ENCODE measurements at regions not wholly inside any gene's neighbourhood (a gene's known extent, or its start where the extent isn't known, plus 50 kb on each side); places are given as distances from the start of the nearest gene placed in this dataset.

DNA sequence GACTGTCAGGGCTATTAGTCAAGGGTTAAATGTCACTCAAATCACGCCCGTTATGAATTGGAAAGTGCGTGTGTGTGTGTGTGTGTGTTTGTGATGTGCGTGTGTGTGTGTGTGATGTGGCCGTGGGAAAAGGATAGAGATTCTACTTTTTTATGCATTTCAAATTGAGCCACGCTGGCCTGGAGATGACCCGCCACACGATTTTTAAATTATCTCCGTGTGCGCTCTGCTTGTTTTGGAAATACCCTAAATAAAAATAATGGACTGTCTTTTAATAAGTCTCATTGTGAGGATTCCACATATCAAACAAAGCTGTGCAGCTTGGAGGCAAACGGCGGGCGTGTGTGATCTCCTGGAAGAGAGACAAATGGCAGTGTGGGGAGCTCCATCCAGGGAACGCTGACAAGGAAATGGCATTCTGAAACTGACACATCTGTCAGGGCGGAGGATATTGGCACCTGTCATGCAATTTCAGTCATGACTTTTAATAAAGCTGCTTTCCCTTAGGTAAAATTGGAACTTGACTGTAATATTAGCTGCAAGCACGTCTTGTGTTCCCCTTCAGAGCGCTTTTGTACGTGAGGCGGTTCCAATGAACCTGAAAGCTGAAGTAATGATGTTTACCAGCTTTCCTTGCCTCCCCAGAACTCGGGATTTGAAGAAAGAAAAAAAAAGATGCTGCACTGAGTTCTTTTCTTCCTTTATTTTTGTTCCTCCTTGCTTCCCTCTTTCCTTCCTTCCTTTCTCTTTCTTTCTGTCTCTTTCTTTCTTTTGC, 381.8 kb upstream of the SMIM21 start:
- no peak for ATAC-seq
- H3K27ac ChIP-seq = no peak overlapping the region

DNA sequence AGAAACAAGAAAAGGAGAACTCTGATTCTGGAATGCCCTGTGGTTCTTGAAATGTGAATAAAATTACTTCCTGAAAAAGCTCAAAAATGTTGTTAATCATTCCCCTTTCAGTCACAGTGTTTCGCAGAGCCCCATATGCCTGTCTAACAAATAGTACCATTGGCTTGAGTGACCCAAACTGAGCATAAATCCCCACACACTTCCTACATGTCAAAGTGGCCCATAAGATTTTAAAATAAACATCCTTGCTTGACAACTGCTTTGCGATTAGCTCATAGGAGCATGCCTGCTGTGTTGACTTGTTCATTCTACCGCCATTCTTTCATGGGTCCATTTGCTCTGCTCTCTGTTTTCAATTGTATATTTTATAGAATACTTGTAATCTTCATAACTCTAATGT, 377.8 kb upstream of the SMIM21 start:
- Histone ChIP-seq H3K4me1 (no peaks in the 10 kb centered on the region), H3K36me3 (no peaks in the 10 kb centered on the region), H3K27ac (no peak overlapping the region), H3K27me3 (no peaks in the 10 kb centered on the region), H3K9me3 (no peaks in the 10 kb centered on the region), H3K4me3 (no peak overlapping the region)
- WGBS, 2 donors (ENCODE audit: low coverage in 1 of 2) = 59 to 76% methylated on average over 3 of the region's 3 CpGs
- TF ChIP-seq POLR2A (IDR thresholded peaks at IDR 0.05) = no peak
- TF ChIP-seq POLR2AphosphoS5 (IDR thresholded peaks at IDR 0.05) = no peak
- TF ChIP-seq, protein P1, sequence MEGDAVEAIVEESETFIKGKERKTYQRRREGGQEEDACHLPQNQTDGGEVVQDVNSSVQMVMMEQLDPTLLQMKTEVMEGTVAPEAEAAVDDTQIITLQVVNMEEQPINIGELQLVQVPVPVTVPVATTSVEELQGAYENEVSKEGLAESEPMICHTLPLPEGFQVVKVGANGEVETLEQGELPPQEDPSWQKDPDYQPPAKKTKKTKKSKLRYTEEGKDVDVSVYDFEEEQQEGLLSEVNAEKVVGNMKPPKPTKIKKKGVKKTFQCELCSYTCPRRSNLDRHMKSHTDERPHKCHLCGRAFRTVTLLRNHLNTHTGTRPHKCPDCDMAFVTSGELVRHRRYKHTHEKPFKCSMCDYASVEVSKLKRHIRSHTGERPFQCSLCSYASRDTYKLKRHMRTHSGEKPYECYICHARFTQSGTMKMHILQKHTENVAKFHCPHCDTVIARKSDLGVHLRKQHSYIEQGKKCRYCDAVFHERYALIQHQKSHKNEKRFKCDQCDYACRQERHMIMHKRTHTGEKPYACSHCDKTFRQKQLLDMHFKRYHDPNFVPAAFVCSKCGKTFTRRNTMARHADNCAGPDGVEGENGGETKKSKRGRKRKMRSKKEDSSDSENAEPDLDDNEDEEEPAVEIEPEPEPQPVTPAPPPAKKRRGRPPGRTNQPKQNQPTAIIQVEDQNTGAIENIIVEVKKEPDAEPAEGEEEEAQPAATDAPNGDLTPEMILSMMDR (IDR thresholded peaks at IDR 0.05) = no peak
- TF ChIP-seq EP300 (IDR thresholded peaks at IDR 0.05) = no peak
- no peak for ATAC-seq

More for the DNA sequence above, 381.8 kb upstream of the SMIM21 start:
- no peak for TF ChIP-seq POLR2A (IDR thresholded peaks at IDR 0.05)
- TF ChIP-seq, protein P1 (IDR thresholded peaks at IDR 0.05) = no peak
- no peak for TF ChIP-seq EP300 (IDR thresholded peaks at IDR 0.05)
- no peak for TF ChIP-seq POLR2AphosphoS5 (IDR thresholded peaks at IDR 0.05)
- Histone ChIP-seq H3K9me3 (no peaks in the 10 kb centered on the region), H3K4me1 (no peaks in the 10 kb centered on the region), H3K27me3 (no peaks in the 10 kb centered on the region), H3K36me3 (no peaks in the 10 kb centered on the region), H3K4me3 (no peak overlapping the region)
- 36 to 65% methylated on average over 12 to 20 of the region's 20 CpGs for WGBS, 2 donors (ENCODE audit: low coverage in 1 of 2)

DNA sequence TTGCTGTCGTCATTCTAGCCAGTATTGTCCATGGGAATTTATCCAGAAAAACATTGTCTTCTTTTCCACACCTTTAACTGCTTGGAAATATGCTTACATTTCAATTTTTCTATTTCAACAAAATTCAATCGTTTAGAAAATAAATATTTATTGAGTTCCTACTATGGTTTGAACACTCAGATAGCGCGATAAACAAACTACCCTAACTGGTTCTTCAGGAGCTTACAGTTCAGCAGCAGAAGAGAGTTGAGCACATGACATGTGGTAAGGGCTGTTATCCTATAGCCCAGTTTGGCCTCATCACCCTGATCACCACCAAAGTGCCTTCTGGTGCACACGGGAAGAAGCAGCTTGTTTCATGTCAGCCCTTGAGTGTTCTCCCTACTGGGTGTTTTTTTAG, 375.2 kb upstream of the SMIM21 start:
- no peak overlapping the region for H3K4me3 ChIP-seq
- no peaks in the 10 kb centered on the region for H3K4me1 ChIP-seq
- H3K27ac ChIP-seq = no peak overlapping the region
- TF ChIP-seq POLR2A (IDR thresholded peaks at IDR 0.05) (no peak), EP300 (IDR thresholded peaks at IDR 0.05) (no peak), POLR2AphosphoS5 (IDR thresholded peaks at IDR 0.05) (no peak)
- TF ChIP-seq, protein P1 (IDR thresholded peaks at IDR 0.05) = no peak
- no peaks in the 10 kb centered on the region for H3K36me3 ChIP-seq
- H3K9me3 ChIP-seq = no peaks in the 10 kb centered on the region
- no peak for ATAC-seq
- H3K27me3 ChIP-seq = no peaks in the 10 kb centered on the region
- WGBS, 2 donors (ENCODE audit: low coverage in 1 of 2) = 82 to 89% methylated on average over 5 of the region's 5 CpGs

DNA sequence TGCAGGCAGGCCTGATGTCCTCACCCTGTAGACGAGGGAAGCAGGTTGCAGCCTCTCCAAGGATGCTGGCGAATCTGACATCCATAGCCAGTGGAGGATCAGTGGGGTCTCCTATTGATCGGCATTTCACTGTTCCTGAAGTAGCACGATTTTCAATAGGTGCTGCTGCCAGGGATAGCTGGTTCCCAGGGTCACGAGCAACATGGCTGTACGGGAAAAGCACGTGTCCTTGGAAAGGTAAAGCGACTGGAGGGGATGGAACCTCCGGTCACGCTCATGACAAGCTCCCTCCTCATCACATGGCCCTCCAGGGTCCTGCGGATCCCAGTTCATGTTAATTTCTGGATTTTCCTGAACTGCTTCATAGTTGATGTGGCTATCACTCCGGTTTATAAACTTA, 373.7 kb upstream of the SMIM21 start:
- Histone ChIP-seq H3K4me1 (no peaks in the 10 kb centered on the region), H3K27ac (no peak overlapping the region), H3K9me3 (no peaks in the 10 kb centered on the region), H3K27me3 (no peaks in the 10 kb centered on the region), H3K36me3 (no peaks in the 10 kb centered on the region), H3K4me3 (no peak overlapping the region)
- 89 to 97% methylated on average over 7 to 10 of the region's 12 CpGs for WGBS, 2 donors (ENCODE audit: low coverage in 1 of 2)
- no peak for TF ChIP-seq POLR2AphosphoS5 (IDR thresholded peaks at IDR 0.05)
- no peak for TF ChIP-seq POLR2A (IDR thresholded peaks at IDR 0.05)
- no peak for TF ChIP-seq EP300 (IDR thresholded peaks at IDR 0.05)
- TF ChIP-seq, protein P1 (IDR thresholded peaks at IDR 0.05) = no peak
- no peak for ATAC-seq

DNA sequence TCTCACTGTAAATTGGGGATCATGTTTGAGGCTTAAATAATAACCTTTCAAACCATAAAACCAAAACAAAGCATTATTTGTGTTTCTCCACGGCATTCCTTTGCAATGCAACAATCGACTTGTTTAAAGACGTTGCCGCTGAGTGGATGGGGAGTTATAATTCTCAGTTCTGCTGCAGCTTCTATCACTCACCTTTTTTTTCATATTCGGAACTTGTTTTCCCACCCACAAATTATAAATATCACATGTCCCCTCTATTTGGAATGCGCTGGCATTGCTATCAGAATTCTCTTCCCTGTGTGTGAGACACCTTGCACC, 372.8 kb upstream of the SMIM21 start:
- no peak for ATAC-seq
- Histone ChIP-seq H3K36me3 (no peaks in the 10 kb centered on the region), H3K4me3 (no peak overlapping the region), H3K9me3 (no peaks in the 10 kb centered on the region), H3K27ac (no peak overlapping the region), H3K4me1 (no peaks in the 10 kb centered on the region), H3K27me3 (no peaks in the 10 kb centered on the region)
- TF ChIP-seq, protein P1 (IDR thresholded peaks at IDR 0.05) = no peak
- TF ChIP-seq POLR2A (IDR thresholded peaks at IDR 0.05) (no peak), POLR2AphosphoS5 (IDR thresholded peaks at IDR 0.05) (no peak), EP300 (IDR thresholded peaks at IDR 0.05) (no peak)
- 62 to 100% methylated on average over 2 to 6 of the region's 6 CpGs for WGBS, 2 donors (ENCODE audit: low coverage in 1 of 2)
